IPS-18a (cell line): ENCODE measurements at regions not wholly inside any gene's neighbourhood (a gene's known extent, or its start where the extent isn't known, plus 50 kb on each side); places are given as distances from the start of the nearest gene placed in this dataset.

Experiments used
- H3K27ac ChIP-seq: one replicate; pipeline ENCODE4 v1.5.1; 2013; ENCODE audit warnings: low read length
- H3K27me3 ChIP-seq: one replicate; pipeline ENCODE4 v1.6.1; 2013; ENCODE audit warnings: mild to moderate bottlenecking, low read length; ENCODE audit not compliant: control insufficient read depth, insufficient read depth
- H3K36me3 ChIP-seq: one replicate; pipeline ENCODE4 v1.6.1; 2013; ENCODE audit warnings: low read depth, low read length; ENCODE audit not compliant: control insufficient read depth
- H3K4me1 ChIP-seq: one replicate; pipeline ENCODE4 v1.6.1; 2013; ENCODE audit warnings: low read depth, low read length; ENCODE audit not compliant: control insufficient read depth
- H3K4me3 ChIP-seq: one replicate; pipeline ENCODE4 v1.5.1; 2013; ENCODE audit warnings: low read length
- H3K9ac ChIP-seq: one replicate; pipeline ENCODE4 v1.6.1; 2013; ENCODE audit warnings: mild to moderate bottlenecking, low read length, moderate library complexity
- H3K9me3 ChIP-seq: one replicate; pipeline ENCODE4 v1.6.1; 2013; ENCODE audit warnings: low read depth, low read length; ENCODE audit not compliant: control insufficient read depth

DNA sequence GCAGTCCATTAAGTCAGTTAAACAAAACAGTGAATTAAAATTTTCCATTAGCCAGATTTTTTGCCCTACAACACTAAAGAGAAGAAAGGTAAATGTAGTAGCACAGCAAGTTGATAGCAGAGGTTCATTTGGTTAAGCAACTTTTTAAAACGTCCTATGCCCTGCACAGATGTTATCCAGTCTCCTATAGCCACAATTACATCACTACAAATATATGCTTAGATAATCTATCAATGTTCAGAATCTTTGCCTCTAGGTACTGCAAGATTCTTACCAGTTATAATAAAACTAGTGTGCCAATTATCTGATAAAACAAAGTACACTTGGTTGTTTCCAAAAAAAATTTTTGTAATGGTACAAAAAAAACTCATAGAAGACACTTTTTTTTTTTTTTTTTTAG is 175.5 kb upstream of the MYO3A start:
- Histone ChIP-seq H3K27ac (no peak overlapping the region), H3K9ac (no peak overlapping the region), H3K4me3 (no peak overlapping the region), H3K27me3 (no peaks in the 10 kb centered on the region), H3K36me3 (no peaks in the 10 kb centered on the region), H3K4me1 (peaks cover 15% of the 10 kb centered on the region), H3K9me3 (no peaks in the 10 kb centered on the region)

DNA sequence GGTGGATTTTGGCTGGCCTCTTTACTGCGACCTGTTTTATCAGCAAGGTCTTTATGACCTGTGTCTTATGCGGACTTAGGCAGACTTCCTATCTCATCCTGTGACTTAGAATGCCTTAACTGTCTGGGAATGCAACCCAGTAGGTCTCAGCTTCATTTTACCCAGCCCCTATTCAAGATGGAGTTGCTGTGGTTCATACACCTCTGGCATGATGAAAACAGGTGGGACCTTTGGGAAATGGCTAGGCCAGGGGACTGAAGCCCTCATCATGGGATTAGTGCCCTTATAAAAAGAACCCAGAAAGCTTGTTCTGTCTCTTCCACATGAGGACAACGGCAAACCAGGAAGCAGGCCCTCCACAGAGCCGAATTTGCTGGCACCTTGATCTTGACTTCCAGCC is 172.1 kb upstream of the MYO3A start:
- Histone ChIP-seq H3K27me3 (no peaks in the 10 kb centered on the region), H3K27ac (no peak overlapping the region), H3K36me3 (no peaks in the 10 kb centered on the region), H3K9me3 (no peaks in the 10 kb centered on the region), H3K9ac (no peak overlapping the region), H3K4me1 (peaks cover 32% of the 10 kb centered on the region), H3K4me3 (no peak overlapping the region)

DNA sequence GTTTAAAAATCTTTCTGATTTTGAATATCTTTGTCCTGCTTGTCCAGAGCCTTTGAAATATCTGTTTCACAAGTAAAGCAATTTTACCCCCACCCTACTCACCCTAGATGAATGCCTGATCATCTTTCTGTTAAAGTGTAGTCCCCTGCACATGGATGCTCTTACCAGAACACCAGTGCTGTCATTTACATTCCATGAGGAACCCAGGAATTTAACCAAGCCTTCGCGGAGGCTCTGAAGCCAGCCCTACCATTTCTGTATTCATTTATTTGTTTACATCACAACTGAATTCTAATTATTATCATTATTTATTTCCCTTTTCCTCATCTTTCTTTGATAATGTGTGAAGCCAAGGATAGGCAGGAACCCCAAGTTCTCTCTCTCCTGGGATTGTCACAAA is 167.8 kb upstream of the MYO3A start:
- no peak overlapping the region for H3K27ac ChIP-seq
- H3K4me1 ChIP-seq: peaks cover 32% of the 10 kb centered on the region
- H3K36me3 ChIP-seq: no peaks in the 10 kb centered on the region
- H3K9me3 ChIP-seq: no peaks in the 10 kb centered on the region
- peak overlapping the region; percentile 23 for H3K4me3 ChIP-seq
- H3K27me3 ChIP-seq: no peaks in the 10 kb centered on the region
- H3K9ac ChIP-seq: no peak overlapping the region

DNA sequence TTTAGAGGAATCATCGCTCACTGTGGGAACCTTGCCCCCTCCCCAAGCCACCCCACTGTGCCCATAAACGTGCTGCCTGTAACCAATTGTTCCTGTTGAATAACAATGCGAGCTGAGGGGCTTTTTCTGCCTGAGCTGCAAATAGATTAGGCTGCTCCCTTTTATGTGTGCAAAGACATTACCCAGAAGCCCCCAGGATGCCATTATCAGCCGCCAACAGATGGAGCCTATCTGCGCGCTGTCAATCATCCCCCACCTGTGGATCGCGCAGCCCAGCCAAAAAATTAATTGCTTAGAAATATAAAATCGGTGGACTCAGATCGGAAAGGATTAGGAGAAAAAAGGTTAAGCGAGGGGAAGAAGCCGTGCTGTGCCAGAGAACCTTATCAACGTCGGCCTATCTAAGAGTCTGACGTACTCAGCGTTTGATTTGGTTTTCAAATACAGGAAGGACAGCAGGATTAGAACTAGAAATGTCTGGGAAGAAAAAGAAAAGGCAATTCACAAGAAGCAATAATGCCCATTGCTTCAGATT is 167.3 kb upstream of the MYO3A start:
- Histone ChIP-seq H3K27ac (peak overlapping the region; percentile 55), H3K36me3 (no peaks in the 10 kb centered on the region), H3K27me3 (no peaks in the 10 kb centered on the region), H3K4me1 (peaks cover 32% of the 10 kb centered on the region), H3K9me3 (no peaks in the 10 kb centered on the region), H3K4me3 (peak overlapping the region; percentile 39), H3K9ac (no peak overlapping the region)

DNA sequence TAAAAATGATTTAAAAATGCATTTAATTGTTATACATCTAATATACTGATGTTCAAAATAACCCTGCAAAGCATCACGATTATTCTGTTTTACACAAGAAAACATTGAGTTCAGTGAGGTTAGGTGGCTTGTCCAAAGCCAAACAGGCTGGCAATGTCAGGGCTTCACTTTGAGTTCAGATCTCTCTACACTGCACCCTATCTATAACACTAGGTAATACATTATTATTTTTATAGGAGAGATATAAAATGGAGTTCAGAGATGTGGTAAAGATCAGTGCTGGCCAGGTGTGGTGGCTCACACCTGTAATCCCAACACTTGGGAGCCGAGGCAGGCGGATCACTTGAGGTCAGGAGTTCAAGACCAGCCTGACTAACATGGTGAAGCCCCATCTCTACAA is 165.9 kb upstream of the MYO3A start:
- Histone ChIP-seq H3K27me3 (no peaks in the 10 kb centered on the region), H3K36me3 (no peaks in the 10 kb centered on the region), H3K9ac (no peak overlapping the region), H3K4me3 (no peak overlapping the region), H3K27ac (no peak overlapping the region), H3K9me3 (no peaks in the 10 kb centered on the region), H3K4me1 (peaks cover 32% of the 10 kb centered on the region)

DNA sequence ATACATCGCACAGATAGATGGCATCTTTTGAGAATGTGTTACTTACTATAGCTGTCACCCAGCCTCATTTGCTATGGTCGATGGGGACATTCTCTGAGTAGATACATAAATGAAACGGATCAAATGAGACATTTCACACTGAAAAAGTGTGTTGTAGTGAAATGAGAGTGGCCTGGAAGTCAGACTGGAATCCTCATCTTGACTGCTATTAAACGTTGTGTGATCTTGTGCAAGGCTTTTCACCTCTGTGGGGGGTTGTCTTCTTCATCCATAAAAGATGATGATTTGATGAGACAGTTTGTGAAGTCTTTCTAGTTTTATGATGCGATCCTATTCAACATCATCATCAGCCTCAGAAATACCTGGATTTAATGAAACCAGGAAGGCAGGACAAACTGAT is 155.4 kb upstream of the MYO3A start:
- Histone ChIP-seq H3K4me1 (peaks cover 23% of the 10 kb centered on the region), H3K36me3 (no peaks in the 10 kb centered on the region), H3K9ac (no peak overlapping the region), H3K27me3 (no peaks in the 10 kb centered on the region), H3K9me3 (no peaks in the 10 kb centered on the region), H3K4me3 (no peak overlapping the region), H3K27ac (no peak overlapping the region)

DNA sequence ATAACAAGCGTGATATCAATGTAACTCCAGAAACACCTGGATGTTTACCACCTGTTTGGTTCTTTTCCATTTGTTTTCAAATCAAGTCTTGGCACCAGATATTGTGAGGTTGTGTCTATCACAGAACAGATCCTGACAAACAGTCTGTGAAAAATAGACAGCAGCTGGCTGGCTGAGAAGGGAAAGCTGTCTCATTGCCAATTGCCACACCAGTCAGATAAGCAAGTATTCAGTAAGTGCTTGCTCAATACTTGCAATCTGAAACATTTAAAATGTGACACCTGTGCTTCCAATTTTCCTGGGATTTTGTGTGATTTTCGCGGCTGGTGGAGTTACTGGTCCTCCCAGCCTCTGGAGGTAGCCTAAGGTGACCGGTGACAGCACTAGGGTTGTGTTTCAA is 147.9 kb upstream of the MYO3A start:
- Histone ChIP-seq H3K9me3 (no peaks in the 10 kb centered on the region), H3K27me3 (no peaks in the 10 kb centered on the region), H3K36me3 (no peaks in the 10 kb centered on the region), H3K4me1 (peaks cover 10% of the 10 kb centered on the region), H3K4me3 (no peak overlapping the region), H3K27ac (no peak overlapping the region), H3K9ac (no peak overlapping the region)

DNA sequence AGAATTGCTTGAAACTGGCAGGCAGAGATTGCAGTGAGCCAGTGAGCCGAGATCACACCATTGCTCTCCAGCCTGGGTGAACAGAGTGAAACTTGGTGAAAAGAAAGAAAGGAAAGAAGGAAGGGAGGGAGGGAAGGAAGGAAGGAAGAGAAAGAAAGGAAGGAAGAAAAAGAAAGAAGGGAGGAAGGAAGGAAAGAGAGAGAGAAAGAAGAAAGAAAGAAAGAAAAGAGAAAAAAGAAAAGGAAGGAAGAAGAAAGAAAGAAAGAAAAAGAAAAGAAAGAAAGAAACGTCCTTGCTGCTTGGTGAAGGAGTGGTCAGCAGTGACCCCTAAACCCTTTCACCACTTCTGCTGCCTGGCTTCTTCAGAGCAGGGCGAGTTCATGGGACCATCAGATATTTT is 147.1 kb upstream of the MYO3A start:
- Histone ChIP-seq H3K4me1 (peaks cover 10% of the 10 kb centered on the region), H3K4me3 (no peak overlapping the region), H3K36me3 (no peaks in the 10 kb centered on the region), H3K27ac (no peak overlapping the region), H3K9ac (no peak overlapping the region), H3K27me3 (no peaks in the 10 kb centered on the region), H3K9me3 (no peaks in the 10 kb centered on the region)

DNA sequence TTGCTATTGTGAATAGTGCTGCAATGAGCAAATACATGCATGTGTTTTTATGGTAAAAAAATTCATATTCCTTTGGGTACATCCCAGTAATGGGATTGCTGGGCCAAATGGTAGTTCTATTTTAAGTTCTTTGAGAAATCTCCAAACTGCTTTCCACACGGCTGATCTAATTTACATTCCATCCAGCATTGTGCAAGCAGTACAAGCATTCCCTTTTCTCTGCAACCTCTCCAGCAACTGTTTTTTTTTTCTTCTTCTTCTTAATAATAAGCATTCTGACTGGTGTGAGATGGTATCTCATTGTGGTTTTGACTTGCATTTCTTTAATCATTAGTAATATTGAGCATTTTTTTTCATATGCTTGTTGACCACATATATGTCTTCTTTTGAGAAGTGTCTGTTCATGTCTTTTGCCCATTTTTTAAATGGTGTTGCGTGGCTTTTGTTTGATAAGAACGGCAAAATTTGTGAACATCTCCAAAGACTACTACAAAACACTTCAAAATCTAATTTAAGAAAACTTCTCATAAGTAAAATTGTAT is 136.1 kb upstream of the MYO3A start:
- H3K36me3 ChIP-seq: no peaks in the 10 kb centered on the region
- H3K27ac ChIP-seq: no peak overlapping the region
- H3K9ac ChIP-seq: no peak overlapping the region
- no peak overlapping the region for H3K4me3 ChIP-seq
- no peaks in the 10 kb centered on the region for H3K27me3 ChIP-seq
- no peaks in the 10 kb centered on the region for H3K4me1 ChIP-seq
- H3K9me3 ChIP-seq: no peaks in the 10 kb centered on the region

DNA sequence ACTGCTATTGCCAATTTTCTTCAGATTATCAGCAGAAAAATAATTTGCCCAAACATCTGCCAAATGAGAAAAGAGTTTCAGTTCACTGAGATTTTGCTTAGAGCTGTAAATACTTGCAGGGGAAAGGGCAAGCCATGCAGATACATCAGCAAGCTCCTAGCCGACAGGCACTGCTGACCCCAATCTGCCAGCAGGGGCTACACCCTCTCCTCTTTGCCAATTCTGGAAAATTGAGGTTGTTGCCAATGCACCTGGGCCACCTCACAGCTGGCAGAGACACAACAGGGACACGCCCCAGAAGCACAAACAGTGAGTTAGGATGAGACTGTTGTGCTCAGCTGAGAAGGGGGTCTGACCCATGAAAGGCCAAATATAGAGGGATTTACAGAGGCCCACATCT is 129.5 kb upstream of the MYO3A start:
- H3K27ac ChIP-seq: no peak overlapping the region
- H3K27me3 ChIP-seq: no peaks in the 10 kb centered on the region
- no peak overlapping the region for H3K9ac ChIP-seq
- H3K4me1 ChIP-seq: no peaks in the 10 kb centered on the region
- no peaks in the 10 kb centered on the region for H3K9me3 ChIP-seq
- H3K36me3 ChIP-seq: no peaks in the 10 kb centered on the region
- no peak overlapping the region for H3K4me3 ChIP-seq

DNA sequence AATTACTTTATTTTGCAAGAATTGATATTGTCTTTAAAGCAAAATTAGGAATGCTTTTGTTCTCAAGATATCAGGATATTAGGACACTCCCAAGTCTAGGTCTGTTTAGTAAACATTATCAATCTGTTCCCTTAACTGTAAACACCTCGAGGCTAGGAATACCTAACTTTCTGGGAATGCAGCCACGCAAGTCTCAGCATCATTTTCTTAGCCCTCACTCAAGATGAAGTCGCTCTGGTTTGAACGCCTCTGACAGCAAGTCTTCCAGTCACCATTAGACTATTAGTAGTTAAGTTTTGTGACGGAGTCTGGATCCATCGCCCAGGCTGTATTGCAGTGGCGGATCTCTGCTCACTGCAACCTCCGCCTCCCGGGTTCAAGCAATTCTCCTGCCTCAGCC is 128.0 kb upstream of the MYO3A start:
- Histone ChIP-seq H3K27ac (no peak overlapping the region), H3K27me3 (no peaks in the 10 kb centered on the region), H3K36me3 (no peaks in the 10 kb centered on the region), H3K9ac (no peak overlapping the region), H3K4me3 (no peak overlapping the region), H3K9me3 (no peaks in the 10 kb centered on the region), H3K4me1 (no peaks in the 10 kb centered on the region)

DNA sequence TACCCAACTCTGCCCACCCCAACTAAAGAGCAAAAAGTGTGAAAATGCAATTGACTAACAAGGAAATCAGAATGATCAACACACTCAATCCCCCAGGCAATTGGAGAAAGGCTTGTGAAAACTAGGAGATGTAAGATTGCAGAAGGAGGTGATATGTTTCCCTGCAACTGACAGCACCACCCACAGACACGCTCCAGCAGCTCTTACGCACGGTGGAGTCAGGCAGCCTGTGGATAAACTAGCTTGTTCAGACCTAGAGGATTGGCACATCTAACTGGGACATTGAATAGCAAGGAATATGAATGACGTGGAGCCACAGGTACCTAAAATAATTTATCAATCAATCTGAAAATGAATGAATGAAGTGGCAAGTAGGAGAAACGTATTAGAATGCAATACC is 125.7 kb upstream of the MYO3A start:
- no peaks in the 10 kb centered on the region for H3K27me3 ChIP-seq
- H3K27ac ChIP-seq: no peak overlapping the region
- no peak overlapping the region for H3K4me3 ChIP-seq
- H3K36me3 ChIP-seq: no peaks in the 10 kb centered on the region
- no peaks in the 10 kb centered on the region for H3K4me1 ChIP-seq
- no peak overlapping the region for H3K9ac ChIP-seq
- no peaks in the 10 kb centered on the region for H3K9me3 ChIP-seq
